Thymus (tissue), 11 donors: ENCODE measurements at regions not wholly inside any gene's neighbourhood (a gene's known extent, or its start where the extent isn't known, plus 50 kb on each side); places are given as distances from the start of the nearest gene placed in this dataset.
"Not testable (repeated sequence)": the region's sequence is repeated elsewhere in the genome, so short reads cannot be mapped to it uniquely, and the experiment has no call there.

Experiments
- DNase-seq, 9 donors: peaks; one replicate each; pipeline ENCODE4 v3.0.0-alpha.2; 2013; ENCODE audit warnings: low spot score in 9 of 9, low read depth in 6 of 9, missing footprints in 1 of 9
- H3K27ac ChIP-seq, 2 donors: one replicate each; pipeline ENCODE4 v1.5.1; 2013; ENCODE audit warnings: control low read depth in 1 of 2, low read depth in 1 of 2, low read length in 1 of 2, mild to moderate bottlenecking in 1 of 2, moderate library complexity in 1 of 2
- H3K27me3 ChIP-seq, 2 donors: one replicate each; pipeline ENCODE4 v1.5.1; 2013; ENCODE audit warnings: low read length in 1 of 2; ENCODE audit not compliant: control insufficient read depth in 2 of 2, insufficient read depth in 1 of 2
- H3K36me3 ChIP-seq, 2 donors: one replicate each; pipeline ENCODE4 v1.5.1; 2013; ENCODE audit warnings: low read length in 1 of 2, mild to moderate bottlenecking in 1 of 2, moderate library complexity in 1 of 2; ENCODE audit not compliant: control insufficient read depth in 2 of 2, insufficient read depth in 2 of 2
- H3K4me1 ChIP-seq, 2 donors: one replicate each; pipeline ENCODE4 v1.5.1; 2013; ENCODE audit warnings: low read length in 2 of 2; ENCODE audit not compliant: control insufficient read depth in 2 of 2, insufficient read depth in 2 of 2
- H3K4me3 ChIP-seq, 2 donors: one replicate each; pipeline ENCODE4 v1.5.1; 2013; ENCODE audit warnings: low read length in 2 of 2, control low read depth in 1 of 2, mild to moderate bottlenecking in 1 of 2
- H3K9me3 ChIP-seq, 2 donors: one replicate each; pipeline ENCODE4 v1.5.1; 2013; ENCODE audit warnings: low read length in 1 of 2, mild to moderate bottlenecking in 1 of 2; ENCODE audit not compliant: control insufficient read depth in 2 of 2, insufficient read depth in 1 of 2
- WGBS: extraction: QIAGEN DNeasy Blood & Tissue Kit; methylation state at CpG from one replicate; pipeline ENCODE4 v1.1.7; 2013; 5-methylcytosine and 5-hydroxymethylcytosine counted together
- donor health status: healthy.

GRCh38 chr19:28057026-28057425 lies 1155.9 kb downstream of the UQCRFS1 start:
- H3K4me1 ChIP-seq, H3K27ac ChIP-seq, H3K9me3 ChIP-seq, H3K27me3 ChIP-seq, H3K36me3 ChIP-seq, H3K4me3 ChIP-seq, DNase-seq: not testable (repeated sequence)

GRCh38 chr19:28051047-28051446 lies 1161.9 kb downstream of the UQCRFS1 start:
- H3K4me3 ChIP-seq: no peak overlapping the region
- no peak for DNase-seq
- 83% methylated on average over 6 of the region's 6 CpGs for WGBS

DNA sequence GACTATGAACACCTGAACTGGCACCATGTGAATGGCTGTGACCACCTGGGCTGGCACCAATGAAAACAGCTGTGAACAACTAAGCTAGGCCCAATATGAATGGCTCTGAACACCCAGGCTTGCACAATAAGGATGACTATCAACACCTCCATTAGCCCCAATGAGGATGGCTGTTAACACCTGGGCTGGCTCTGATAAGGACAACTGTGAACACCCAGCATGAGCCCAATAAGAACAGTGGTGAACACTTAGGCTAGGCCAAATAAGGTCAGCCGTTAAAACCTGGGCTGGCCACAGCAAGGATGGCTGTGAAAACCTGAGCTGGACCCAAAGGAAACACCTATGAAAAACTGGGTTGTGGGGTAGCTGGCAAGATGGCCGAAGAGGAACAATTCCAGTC lies 1163.1 kb downstream of the UQCRFS1 start:
- WGBS: 93% methylated on average over 2 of the region's 2 CpGs
- no peak overlapping the region for H3K27ac ChIP-seq
- H3K27me3 ChIP-seq: no peaks in the 10 kb centered on the region
- H3K36me3 ChIP-seq: no peaks in the 10 kb centered on the region
- peaks cover 1 to 3% of the 10 kb centered on the region in 2 donors for H3K9me3 ChIP-seq
- H3K4me3 ChIP-seq: no peak overlapping the region
- H3K4me1 ChIP-seq: no peaks in the 10 kb centered on the region
- DNase-seq: no peak

More at GRCh38 chr19:28051047-28051446, 1161.9 kb downstream of the UQCRFS1 start:
- H3K4me1 ChIP-seq: no peaks in the 10 kb centered on the region
- no peak overlapping the region for H3K27ac ChIP-seq
- H3K27me3 ChIP-seq: no peaks in the 10 kb centered on the region
- no peaks in the 10 kb centered on the region for H3K36me3 ChIP-seq
- H3K9me3 ChIP-seq: peaks cover 1 to 3% of the 10 kb centered on the region in 2 donors

DNA sequence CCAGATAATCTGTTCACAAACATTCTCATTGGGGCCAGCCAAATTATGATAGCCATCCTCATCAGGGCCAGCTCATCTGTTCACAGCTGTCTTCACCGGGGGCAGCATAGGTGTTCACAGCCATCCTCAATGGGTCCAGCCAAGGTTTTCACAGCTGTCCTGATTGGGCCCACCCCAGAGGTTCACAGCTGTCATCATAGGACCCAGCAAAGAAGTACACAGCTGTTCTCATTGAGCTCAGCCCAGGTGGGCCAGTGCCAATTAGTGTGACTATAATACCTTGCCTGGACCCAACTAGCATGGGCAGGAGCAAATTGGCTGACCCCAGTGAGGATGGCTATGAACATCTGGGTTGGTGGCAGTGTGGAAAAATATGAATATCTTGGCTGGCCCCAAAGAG lies 1166.0 kb downstream of the UQCRFS1 start:
- H3K9me3 ChIP-seq: peaks cover 1 to 3% of the 10 kb centered on the region in 2 donors
- 96% methylated on average over 1 of the region's 1 CpG for WGBS

GRCh38 chr19:28045621-28046020 lies 1167.3 kb downstream of the UQCRFS1 start:
- Histone ChIP-seq H3K36me3 (no peaks in the 10 kb centered on the region), H3K4me3 (no peak overlapping the region), H3K4me1 (no peaks in the 10 kb centered on the region), H3K9me3 (peaks cover 1 to 3% of the 10 kb centered on the region in 2 donors), H3K27ac (no peak overlapping the region), H3K27me3 (no peaks in the 10 kb centered on the region)
- 65% methylated on average over 2 of the region's 2 CpGs for WGBS
- DNase-seq: no peak

More for the DNA sequence above, 1166.0 kb downstream of the UQCRFS1 start:
- no peak for DNase-seq
- Histone ChIP-seq H3K4me3 (no peak overlapping the region), H3K4me1 (no peaks in the 10 kb centered on the region), H3K27me3 (no peaks in the 10 kb centered on the region), H3K36me3 (no peaks in the 10 kb centered on the region), H3K27ac (no peak overlapping the region)

GRCh38 chr19:28044477-28044876 lies 1168.5 kb downstream of the UQCRFS1 start:
- no peak for DNase-seq
- no peaks in the 10 kb centered on the region for H3K27me3 ChIP-seq
- no peaks in the 10 kb centered on the region for H3K4me1 ChIP-seq
- 93% methylated on average over 4 of the region's 4 CpGs for WGBS
- peaks cover 0 to 3% of the 10 kb centered on the region in 2 donors for H3K9me3 ChIP-seq
- H3K27ac ChIP-seq: no peak overlapping the region
- H3K36me3 ChIP-seq: no peaks in the 10 kb centered on the region
- no peak overlapping the region for H3K4me3 ChIP-seq

DNA sequence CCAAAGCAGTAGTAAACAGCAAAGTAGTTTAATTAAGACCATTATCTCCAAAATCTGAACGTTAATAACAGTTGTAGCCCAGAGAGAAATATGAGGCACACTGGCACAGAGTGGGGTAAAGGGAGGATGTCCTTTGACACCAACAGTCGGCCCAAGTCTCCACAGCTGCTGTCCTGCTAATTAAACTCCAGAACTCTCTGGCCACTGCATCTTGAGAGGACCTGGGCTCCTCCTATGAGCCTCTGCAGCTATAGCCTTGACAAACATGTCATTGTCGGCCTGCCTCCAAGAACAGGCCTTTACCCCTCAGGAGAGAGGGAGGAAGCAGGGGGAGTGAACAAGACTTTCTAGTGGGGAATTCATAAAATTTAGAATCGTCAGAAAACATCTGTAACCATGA lies 1170.4 kb downstream of the UQCRFS1 start:
- 80% methylated on average over 4 of the region's 4 CpGs for WGBS
- no peaks in the 10 kb centered on the region for H3K27me3 ChIP-seq
- H3K36me3 ChIP-seq: no peaks in the 10 kb centered on the region
- no peak for DNase-seq
- no peaks in the 10 kb centered on the region for H3K4me1 ChIP-seq
- H3K4me3 ChIP-seq: no peak overlapping the region
- no peaks in the 10 kb centered on the region for H3K9me3 ChIP-seq
- H3K27ac ChIP-seq: no peak overlapping the region

- Histone ChIP-seq H3K4me3 (no peak overlapping the region), H3K27ac (no peak overlapping the region), H3K36me3 (no peaks in the 10 kb centered on the region), H3K4me1 (no peaks in the 10 kb centered on the region), H3K27me3 (no peaks in the 10 kb centered on the region), H3K9me3 (no peaks in the 10 kb centered on the region)
- DNase-seq: no peak
- 94% methylated on average over 4 of the region's 4 CpGs for WGBS
These were observed 1173.1 kb downstream of the UQCRFS1 start for GRCh38 chr19:28039677-28040381.

- Histone ChIP-seq H3K36me3 (no peaks in the 10 kb centered on the region), H3K4me3 (no peak overlapping the region), H3K4me1 (no peaks in the 10 kb centered on the region), H3K27me3 (no peaks in the 10 kb centered on the region), H3K9me3 (no peaks in the 10 kb centered on the region), H3K27ac (no peak overlapping the region)
- 58% methylated on average over 4 of the region's 4 CpGs for WGBS
- no peak for DNase-seq
These were observed 1175.8 kb downstream of the UQCRFS1 start for GRCh38 chr19:28037186-28037585.
